DND-41 (cell line): ENCODE measurements at regions not wholly inside any gene's neighbourhood (a gene's known extent, or its start where the extent isn't known, plus 50 kb on each side); places are given as distances from the start of the nearest gene placed in this dataset.

Experiments
- EZH2 ChIP-seq: IDR thresholded peaks from 3 replicates; pipeline ENCODE4 v1.6.1; 2012; ENCODE audit warnings: borderline replicate concordance, low read depth, mild to moderate bottlenecking, moderate library complexity, low read length, inconsistent platforms; ENCODE audit not compliant: severe bottlenecking
- TF ChIP-seq, protein P1 (sequence below): IDR thresholded peaks from 2 replicates; pipeline ENCODE4 v1.5.1; 2012; ENCODE audit warnings: borderline replicate concordance, low read length, moderate library complexity, mild to moderate bottlenecking; ENCODE audit not compliant: poor library complexity, severe bottlenecking; ENCODE audit errors: extremely low read depth

- TF ChIP-seq, protein P1, sequence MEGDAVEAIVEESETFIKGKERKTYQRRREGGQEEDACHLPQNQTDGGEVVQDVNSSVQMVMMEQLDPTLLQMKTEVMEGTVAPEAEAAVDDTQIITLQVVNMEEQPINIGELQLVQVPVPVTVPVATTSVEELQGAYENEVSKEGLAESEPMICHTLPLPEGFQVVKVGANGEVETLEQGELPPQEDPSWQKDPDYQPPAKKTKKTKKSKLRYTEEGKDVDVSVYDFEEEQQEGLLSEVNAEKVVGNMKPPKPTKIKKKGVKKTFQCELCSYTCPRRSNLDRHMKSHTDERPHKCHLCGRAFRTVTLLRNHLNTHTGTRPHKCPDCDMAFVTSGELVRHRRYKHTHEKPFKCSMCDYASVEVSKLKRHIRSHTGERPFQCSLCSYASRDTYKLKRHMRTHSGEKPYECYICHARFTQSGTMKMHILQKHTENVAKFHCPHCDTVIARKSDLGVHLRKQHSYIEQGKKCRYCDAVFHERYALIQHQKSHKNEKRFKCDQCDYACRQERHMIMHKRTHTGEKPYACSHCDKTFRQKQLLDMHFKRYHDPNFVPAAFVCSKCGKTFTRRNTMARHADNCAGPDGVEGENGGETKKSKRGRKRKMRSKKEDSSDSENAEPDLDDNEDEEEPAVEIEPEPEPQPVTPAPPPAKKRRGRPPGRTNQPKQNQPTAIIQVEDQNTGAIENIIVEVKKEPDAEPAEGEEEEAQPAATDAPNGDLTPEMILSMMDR, result no peak
- TF ChIP-seq EZH2, result no peak
Measured at GRCh38 chr18:27839141-27839540, 337.8 kb downstream of the CDH2 start.
